ENCODE measurements at regions not wholly inside any gene's neighbourhood (a gene's known extent, or its start where the extent isn't known, plus 50 kb on each side); places are given as distances from the start of the nearest gene placed in this dataset.

DNA sequence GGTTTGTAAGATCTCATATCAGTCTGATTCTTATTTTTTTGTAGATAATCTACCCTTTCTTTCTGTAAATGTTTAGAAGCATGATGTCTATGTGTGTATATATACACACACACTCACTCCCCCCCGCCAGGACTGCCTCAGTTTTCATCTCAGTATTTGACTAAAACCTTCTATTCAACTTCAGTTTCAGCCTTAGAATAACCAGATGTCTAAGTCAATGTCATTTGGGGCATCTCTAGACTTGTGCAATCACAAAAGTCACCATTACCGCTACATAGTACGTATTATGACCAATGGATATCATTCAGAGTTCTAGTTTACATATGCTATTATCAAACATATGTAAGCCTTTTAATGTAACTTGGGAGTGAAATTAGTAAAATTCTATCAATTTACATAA lies 53.3 kb upstream of the BOLA1 start:
- FAIRE-seq, result no peak
- Histone ChIP-seq H3K4me2 (ENCODE audit: insufficient read depth, low read length) (peak overlapping the region; percentile 84), H3K9me3 (replicated peaks; ENCODE audit: control insufficient read depth, insufficient read depth, low read depth, low read length) (no peaks in the 10 kb centered on the region), H3K36me3 (ENCODE audit: control insufficient read depth, insufficient read depth, low read length) (peaks cover 33% of the 10 kb centered on the region), H3K79me2 (ENCODE audit: control insufficient read depth, insufficient read depth, low read length) (peaks cover 69% of the 10 kb centered on the region), H3K9me1 (ENCODE audit: control insufficient read depth, insufficient read depth, low read length) (no peaks in the 10 kb centered on the region), H3K4me3 (peak overlapping the region; percentile 60; the same call in 1 of the 2 replicates), H4K20me1 (replicated peaks; ENCODE audit: control insufficient read depth, insufficient read depth, low read length) (peaks cover 30% of the 10 kb centered on the region), H3K27ac (ENCODE audit: extremely low read depth, low read depth, low read length) (no peak overlapping the region), H3K9ac (ENCODE audit: insufficient read depth in 1 of 2, low read depth in 2 of 2, low read length in 2 of 2) (peak overlapping the region in 1 of 2 experiments; percentile 93; a peak in 2 of 4 replicates), H3K4me1 (replicated peaks in 1 of 2; ENCODE audit: control insufficient read depth in 2 of 2, insufficient read depth in 2 of 2, low read length in 2 of 2) (peaks cover 5 to 29% of the 10 kb centered on the region in 2 experiments; a peak in 4 of 5 replicates), H2AFZ (ENCODE audit: low read depth, low read length) (no peak overlapping the region), H3K27me3 (ENCODE audit: control insufficient read depth in 2 of 2, insufficient read depth in 2 of 2, low read length in 2 of 2) (no peaks in the 10 kb centered on the region)
- ChIA-PET POLR2A (interaction anchor here (3.2 kb wide), 1 partner anchor 40 kb away, joined by 39 read pairs; a partner anchor contains a TSS), CTCF (ENCODE audit: low intra/inter-chr PET ratio) (no interaction called here)
- intact Hi-C loops (cut with micrococcal nuclease), result no loop called here
- no TSS peak for BruUV-seq (replicated peaks)
- 34% methylated on average over 3 of the region's 3 CpGs for WGBS (ENCODE audit: insufficient coverage, low coverage, missing lambda C conversion rate)
- ATAC-seq, result no peak
- peak in 1 of 4 experiments; percentile 32 for DNase-seq (ENCODE audit: extremely low read depth in 1 of 4, low spot score in 3 of 4)
- in situ Hi-C loops (cut with MboI), result no loop called here
- TF ChIP-seq PHF21A (IDR thresholded peaks at IDR 0.05; ENCODE audit: borderline replicate concordance, low read depth) (no peak), EP300 (IDR thresholded peaks at IDR 0.05; ENCODE audit: low read length) (no peak), RBFOX2 (IDR thresholded peaks at IDR 0.05; ENCODE audit: low read depth, low read length) (peak; percentile 47), ETS2 (tag; IDR thresholded peaks at IDR 0.05; ENCODE audit: borderline replicate concordance, poor library complexity, severe bottlenecking) (no peak), NFATC3 (IDR thresholded peaks at IDR 0.05) (no peak), SIN3A (IDR thresholded peaks at IDR 0.05; ENCODE audit: borderline replicate concordance in 2 of 2, control insufficient read depth in 1 of 2, low read depth in 2 of 2, low read length in 2 of 2) (peak in 1 of 2 experiments; percentile 23; a peak in 1 of 4 replicates), STAG1 (CRISPR knock-in tag; IDR thresholded peaks at IDR 0.05; ENCODE audit: borderline replicate concordance) (no peak), RFX7 (CRISPR knock-in tag; IDR thresholded peaks at IDR 0.05) (no peak), ZNF165 (CRISPR knock-in tag; IDR thresholded peaks at IDR 0.05; ENCODE audit: borderline replicate concordance) (no peak)
- TF ChIP-seq, protein P1, sequence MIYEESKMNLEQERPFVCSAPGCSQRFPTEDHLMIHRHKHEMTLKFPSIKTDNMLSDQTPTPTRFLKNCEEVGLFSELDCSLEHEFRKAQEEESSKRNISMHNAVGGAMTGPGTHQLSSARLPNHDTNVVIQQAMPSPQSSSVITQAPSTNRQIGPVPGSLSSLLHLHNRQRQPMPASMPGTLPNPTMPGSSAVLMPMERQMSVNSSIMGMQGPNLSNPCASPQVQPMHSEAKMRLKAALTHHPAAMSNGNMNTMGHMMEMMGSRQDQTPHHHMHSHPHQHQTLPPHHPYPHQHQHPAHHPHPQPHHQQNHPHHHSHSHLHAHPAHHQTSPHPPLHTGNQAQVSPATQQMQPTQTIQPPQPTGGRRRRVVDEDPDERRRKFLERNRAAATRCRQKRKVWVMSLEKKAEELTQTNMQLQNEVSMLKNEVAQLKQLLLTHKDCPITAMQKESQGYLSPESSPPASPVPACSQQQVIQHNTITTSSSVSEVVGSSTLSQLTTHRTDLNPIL (CRISPR knock-in tag; IDR thresholded peaks at IDR 0.05), result no peak
- TF ChIP-seq, protein P2, sequence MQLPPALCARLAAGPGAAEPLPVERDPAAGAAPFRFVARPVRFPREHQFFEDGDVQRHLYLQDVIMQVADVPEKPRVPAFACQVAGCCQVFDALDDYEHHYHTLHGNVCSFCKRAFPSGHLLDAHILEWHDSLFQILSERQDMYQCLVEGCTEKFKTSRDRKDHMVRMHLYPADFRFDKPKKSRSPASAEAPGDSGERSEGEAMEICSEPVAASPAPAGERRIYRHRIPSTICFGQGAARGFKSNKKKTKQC (CRISPR knock-in tag; IDR thresholded peaks at IDR 0.05), result no peak
- TF ChIP-seq, protein P3, sequence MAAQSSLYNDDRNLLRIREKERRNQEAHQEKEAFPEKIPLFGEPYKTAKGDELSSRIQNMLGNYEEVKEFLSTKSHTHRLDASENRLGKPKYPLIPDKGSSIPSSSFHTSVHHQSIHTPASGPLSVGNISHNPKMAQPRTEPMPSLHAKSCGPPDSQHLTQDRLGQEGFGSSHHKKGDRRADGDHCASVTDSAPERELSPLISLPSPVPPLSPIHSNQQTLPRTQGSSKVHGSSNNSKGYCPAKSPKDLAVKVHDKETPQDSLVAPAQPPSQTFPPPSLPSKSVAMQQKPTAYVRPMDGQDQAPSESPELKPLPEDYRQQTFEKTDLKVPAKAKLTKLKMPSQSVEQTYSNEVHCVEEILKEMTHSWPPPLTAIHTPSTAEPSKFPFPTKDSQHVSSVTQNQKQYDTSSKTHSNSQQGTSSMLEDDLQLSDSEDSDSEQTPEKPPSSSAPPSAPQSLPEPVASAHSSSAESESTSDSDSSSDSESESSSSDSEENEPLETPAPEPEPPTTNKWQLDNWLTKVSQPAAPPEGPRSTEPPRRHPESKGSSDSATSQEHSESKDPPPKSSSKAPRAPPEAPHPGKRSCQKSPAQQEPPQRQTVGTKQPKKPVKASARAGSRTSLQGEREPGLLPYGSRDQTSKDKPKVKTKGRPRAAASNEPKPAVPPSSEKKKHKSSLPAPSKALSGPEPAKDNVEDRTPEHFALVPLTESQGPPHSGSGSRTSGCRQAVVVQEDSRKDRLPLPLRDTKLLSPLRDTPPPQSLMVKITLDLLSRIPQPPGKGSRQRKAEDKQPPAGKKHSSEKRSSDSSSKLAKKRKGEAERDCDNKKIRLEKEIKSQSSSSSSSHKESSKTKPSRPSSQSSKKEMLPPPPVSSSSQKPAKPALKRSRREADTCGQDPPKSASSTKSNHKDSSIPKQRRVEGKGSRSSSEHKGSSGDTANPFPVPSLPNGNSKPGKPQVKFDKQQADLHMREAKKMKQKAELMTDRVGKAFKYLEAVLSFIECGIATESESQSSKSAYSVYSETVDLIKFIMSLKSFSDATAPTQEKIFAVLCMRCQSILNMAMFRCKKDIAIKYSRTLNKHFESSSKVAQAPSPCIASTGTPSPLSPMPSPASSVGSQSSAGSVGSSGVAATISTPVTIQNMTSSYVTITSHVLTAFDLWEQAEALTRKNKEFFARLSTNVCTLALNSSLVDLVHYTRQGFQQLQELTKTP (IDR thresholded peaks at IDR 0.05; ENCODE audit: low read depth in 1 of 2, partially characterized antibody in 2 of 2), result peak in 1 of 2 experiments; percentile 31
- TF ChIP-seq, protein P4, sequence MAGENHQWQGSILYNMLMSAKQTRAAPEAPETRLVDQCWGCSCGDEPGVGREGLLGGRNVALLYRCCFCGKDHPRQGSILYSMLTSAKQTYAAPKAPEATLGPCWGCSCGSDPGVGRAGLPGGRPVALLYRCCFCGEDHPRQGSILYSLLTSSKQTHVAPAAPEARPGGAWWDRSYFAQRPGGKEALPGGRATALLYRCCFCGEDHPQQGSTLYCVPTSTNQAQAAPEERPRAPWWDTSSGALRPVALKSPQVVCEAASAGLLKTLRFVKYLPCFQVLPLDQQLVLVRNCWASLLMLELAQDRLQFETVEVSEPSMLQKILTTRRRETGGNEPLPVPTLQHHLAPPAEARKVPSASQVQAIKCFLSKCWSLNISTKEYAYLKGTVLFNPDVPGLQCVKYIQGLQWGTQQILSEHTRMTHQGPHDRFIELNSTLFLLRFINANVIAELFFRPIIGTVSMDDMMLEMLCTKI (IDR thresholded peaks at IDR 0.05; ENCODE audit: partially characterized antibody), result no peak
- TF ChIP-seq, protein P5, sequence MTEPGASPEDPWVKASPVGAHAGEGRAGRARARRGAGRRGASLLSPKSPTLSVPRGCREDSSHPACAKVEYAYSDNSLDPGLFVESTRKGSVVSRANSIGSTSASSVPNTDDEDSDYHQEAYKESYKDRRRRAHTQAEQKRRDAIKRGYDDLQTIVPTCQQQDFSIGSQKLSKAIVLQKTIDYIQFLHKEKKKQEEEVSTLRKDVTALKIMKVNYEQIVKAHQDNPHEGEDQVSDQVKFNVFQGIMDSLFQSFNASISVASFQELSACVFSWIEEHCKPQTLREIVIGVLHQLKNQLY (CRISPR knock-in tag; conservative IDR thresholded peaks at IDR 0.05), result no peak
